22Rv1 (cell line): ENCODE measurements at regions not wholly inside any gene's neighbourhood (a gene's known extent, or its start where the extent isn't known, plus 50 kb on each side); places are given as distances from the start of the nearest gene placed in this dataset.

Source experiments
- CTCF ChIP-seq: fragments of 450-650 bp; IDR thresholded peaks from 2 replicates; pipeline ENCODE4 v1.5.1; 2017; ENCODE audit warnings: mild to moderate bottlenecking
- ZFX ChIP-seq: fragments of 450-650 bp; IDR thresholded peaks from 2 replicates; pipeline ENCODE4 v1.6.1; 2017; ENCODE audit warnings: antibody characterized with exemption, borderline replicate concordance

GRCh38 chr6:112439432-112439831 lies 92.3 kb downstream of the RFPL4B start:
- TF ChIP-seq CTCF: no peak
- no peak for TF ChIP-seq ZFX
